ENCODE measurements at regions not wholly inside any gene's neighbourhood (a gene's known extent, or its start where the extent isn't known, plus 50 kb on each side); places are given as distances from the start of the nearest gene placed in this dataset.

- no peak for DNase-seq (ENCODE audit: low read depth)
Measured at GRCh38 chr14:49240383-49240782, 345.8 kb downstream of the RPS29 start.

DNA sequence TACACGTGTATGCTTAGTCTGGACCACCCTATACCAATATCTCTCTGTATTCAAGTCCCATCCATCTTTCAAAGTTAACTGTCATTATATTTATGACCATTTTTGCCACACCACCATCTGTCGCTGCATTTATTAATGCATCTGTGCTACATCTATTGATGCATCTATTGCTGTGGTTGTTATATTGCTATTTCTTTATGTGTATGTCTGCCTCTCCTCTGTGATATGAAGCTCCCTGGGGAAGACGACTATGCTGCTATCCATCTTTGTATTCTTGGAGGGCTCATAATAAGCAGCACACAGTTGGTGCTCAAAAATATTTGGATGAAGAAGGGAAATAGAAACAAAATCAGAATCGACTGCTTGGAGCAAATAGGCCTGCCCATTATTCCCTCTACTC is 357.6 kb downstream of the RPS29 start:
- no peak for DNase-seq (ENCODE audit: low read depth)

DNA sequence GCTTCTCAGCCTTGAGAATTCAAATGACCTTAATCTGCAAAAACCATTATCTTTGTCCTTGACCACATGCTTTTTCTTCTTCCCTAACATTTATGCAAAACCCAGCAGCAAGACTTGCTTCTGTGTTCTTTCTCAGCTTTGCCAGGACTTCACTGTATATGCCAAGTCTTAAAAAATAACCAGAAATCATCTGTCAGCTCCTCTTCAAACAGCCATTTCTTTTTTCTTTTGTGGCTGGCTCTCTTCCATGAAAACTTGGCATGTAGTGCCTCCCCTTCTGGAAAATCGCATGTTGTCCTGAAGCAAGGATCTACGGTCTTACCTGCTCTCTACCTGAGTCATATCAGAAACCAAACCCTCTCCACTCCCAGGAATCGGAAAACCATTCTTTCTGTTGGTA is 364.9 kb downstream of the RPS29 start:
- no peak for DNase-seq (ENCODE audit: low read depth)

- DNase-seq (ENCODE audit: low read depth), result no peak
Measured at GRCh38 chr14:49220492-49220891, 365.7 kb downstream of the RPS29 start.

- DNase-seq (ENCODE audit: low read depth), result no peak
Measured at GRCh38 chr14:49218436-49219092, 367.6 kb downstream of the RPS29 start.

- DNase-seq (ENCODE audit: low read depth), result no peak
Measured at GRCh38 chr14:49212721-49213120, 373.5 kb downstream of the RPS29 start.

- no peak for DNase-seq (ENCODE audit: low read depth)
Measured at GRCh38 chr14:49209416-49209815, 376.8 kb downstream of the RPS29 start.

- DNase-seq (ENCODE audit: low read depth), result no peak
Measured at GRCh38 chr14:49206828-49207227, 379.4 kb downstream of the RPS29 start.

DNA sequence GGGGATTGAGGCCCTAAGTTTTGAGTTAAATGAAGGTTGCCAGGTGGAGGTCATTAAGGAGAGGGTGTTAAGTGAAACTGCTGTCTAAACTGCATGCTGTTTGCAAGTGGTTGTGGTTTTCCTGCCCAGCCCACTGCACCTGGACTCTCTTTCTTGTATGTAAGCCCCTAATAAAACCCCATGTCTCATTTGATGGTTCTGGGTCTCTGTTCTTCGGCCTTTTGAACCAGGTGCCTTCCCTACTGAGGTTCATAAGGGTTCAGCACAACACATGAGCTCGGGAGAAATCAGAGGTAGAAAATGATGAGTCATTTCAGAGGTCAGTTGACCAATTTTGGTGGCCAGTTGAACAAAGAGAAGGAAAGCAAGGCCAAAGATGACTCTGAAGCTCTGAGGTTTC is 382.5 kb downstream of the RPS29 start:
- no peak for DNase-seq (ENCODE audit: low read depth)

DNA sequence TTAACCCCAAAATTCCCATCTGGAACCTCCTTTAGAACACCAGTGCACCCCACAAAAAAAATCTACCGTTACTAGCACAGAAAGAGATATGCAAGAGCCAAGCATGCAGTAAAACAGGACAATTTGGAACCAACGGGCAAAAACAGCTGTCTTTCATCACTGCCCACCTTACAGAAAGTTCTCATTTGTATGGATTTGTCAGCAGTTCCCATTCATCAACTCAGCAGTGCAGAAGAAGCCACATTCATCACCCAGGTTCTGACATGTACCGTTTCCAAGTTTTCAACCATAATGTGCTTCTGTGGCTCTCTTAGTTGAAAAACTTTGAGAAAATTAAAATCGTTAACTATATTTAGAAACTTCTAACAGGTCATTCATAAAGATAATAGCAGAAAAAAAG is 387.0 kb downstream of the RPS29 start:
- DNase-seq (ENCODE audit: low read depth), result no peak

GRCh38 chr14:49196327-49196726 is 389.9 kb downstream of the RPS29 start:
- no peak for DNase-seq (ENCODE audit: low read depth)

DNA sequence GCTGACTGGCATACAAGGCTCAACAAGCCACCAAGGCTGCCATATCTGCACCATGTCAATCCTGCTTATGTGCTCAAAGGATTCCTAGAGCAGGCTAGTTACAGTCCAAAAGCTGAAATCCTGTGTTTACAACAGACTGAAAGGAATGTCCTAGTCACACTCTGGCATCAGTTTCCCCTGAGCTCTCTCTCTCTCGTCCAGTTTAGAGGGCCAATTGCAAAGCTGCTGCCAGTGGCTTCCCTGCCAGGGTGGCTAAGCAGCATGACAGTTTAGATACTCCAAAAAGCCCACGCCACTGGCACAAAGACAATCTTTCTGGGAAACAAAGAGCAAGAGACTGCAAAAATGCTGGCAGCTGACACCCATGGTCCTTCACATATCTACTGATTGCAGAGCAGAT is 392.1 kb downstream of the RPS29 start:
- no peak for DNase-seq (ENCODE audit: low read depth)

- DNase-seq (ENCODE audit: low read depth), result no peak
Measured at GRCh38 chr14:49193332-49194065, 392.7 kb downstream of the RPS29 start.

DNA sequence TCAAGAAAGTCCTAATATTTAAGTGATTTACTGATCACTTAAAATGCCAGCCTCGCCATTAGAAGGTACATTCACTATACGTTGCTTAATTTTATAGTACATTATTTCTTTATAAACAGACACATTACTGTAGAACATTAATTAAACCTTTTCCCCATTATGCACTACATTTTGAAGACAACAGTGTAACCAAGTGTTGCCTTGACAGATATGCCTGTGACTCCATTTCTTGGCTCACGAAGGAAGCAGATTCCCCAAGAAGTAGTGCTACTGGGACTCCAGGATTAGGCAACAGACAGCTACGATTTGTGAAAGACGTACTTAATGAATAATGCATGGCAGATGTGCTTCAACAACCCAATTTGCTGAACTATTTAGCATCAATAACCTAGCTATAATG is 394.8 kb downstream of the RPS29 start:
- no peak for DNase-seq (ENCODE audit: low read depth)

DNA sequence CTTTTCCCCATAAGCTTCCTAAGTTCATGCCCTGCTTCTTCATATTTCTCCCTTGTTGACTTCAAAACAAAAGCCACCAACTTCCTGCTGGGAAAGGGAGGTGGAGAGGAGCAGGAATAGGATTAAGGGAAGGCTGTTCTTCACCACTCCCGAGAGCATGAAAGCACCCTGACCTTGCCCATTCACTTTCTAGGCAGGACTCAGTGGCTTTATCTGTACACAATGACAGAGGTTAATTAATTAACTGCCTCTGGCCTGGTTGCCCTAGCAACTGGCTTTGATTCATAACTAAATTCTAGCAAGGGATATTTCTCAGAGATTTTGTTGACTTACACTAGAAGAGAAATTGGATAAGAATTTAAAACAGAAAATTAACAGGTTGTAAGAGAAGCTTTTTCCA is 396.8 kb downstream of the RPS29 start:
- DNase-seq (ENCODE audit: low read depth), result no peak

GRCh38 chr14:49187799-49188198 is 398.4 kb downstream of the RPS29 start:
- no peak for DNase-seq (ENCODE audit: low read depth)

DNA sequence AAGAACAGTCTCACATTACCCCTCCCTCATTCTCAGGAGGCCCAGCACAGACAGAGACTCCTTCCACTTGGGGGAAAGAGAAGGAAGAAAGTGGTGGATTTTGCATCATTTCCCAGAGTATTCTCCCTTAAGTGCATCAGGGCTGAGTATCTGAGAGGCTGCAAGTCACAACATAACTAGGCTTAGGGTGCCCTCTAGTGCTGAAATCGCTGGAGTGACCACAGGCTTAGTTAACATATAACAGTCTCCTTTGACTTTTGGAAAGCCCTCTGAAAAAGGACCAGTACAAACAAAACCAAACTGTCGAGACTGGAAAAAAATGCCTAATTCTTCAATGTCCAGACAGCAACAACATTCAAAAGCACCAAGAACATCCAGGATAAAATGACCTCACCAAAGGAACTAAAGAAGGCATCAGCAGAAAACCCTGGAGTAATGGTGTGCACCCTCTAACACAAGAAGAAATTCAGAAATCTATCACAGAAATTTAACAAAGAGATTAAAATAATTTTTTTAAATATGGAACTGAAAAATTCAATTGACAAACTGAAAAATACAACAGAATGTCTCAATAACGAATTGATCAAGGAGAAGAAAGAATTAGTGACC is 412.3 kb downstream of the RPS29 start:
- no peak for DNase-seq (ENCODE audit: low read depth)

DNA sequence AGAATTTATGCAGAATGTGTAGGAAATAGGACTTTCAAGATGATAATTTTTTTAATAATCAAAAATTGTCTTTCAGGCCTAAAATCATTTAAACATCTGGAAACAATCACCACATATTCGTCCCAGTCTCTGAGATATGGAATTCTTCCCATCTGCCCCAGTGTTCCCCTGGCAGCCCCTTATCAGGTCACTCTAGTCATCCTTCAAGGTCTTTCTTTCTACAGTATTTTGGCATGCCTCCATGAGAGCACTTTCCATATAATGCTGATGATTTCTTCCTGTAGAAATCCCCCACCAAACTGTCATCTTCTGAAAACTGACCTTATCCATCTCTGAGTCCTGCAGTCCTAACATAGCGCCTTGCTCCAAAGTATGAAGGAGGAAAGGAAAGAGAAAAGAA is 422.1 kb downstream of the RPS29 start:
- DNase-seq (ENCODE audit: low read depth), result no peak

- no peak for DNase-seq (ENCODE audit: low read depth)
Measured at GRCh38 chr14:49160983-49161382, 425.2 kb downstream of the RPS29 start.

- no peak for DNase-seq (ENCODE audit: low read depth)
Measured at GRCh38 chr14:49159081-49159480, 427.1 kb downstream of the RPS29 start.

DNA sequence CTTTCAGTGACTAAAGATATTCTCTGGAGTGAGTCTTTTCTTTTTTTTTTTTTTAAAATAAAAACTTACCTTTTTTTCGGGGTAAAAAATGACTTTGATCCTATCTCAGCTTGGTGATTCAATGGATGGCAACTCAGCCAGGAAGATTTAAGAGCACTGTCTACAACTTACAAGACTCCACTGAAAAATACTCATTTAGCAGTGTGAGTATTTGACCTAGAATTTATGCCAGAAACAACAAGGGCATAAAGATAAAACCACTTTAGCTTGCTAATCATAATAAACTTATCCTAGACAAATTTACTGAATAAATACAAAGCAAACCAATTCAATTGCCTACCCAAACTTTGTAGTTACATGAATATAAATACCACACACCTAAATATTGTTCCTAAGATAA is 446.6 kb downstream of the RPS29 start:
- no peak for DNase-seq (ENCODE audit: low read depth)

DNA sequence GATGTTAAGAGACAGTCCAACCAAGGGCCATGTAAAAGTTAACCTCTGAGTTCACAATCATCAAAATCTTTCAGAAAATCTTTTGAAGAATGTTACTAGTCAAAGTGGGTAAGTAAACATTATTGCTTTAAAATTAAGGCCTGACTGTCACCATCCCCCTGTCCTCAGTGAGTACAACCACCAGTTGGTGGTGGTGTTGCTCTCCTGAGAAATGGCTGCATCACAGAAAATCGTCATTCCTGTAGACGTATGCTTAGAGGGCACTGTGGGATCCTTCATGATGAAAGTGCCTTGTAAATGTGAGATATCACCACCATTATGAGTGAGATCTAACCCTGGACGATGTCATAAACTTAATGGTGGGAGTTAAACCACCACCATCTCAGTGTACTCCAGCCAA is 451.2 kb downstream of the RPS29 start:
- DNase-seq (ENCODE audit: low read depth), result no peak

DNA sequence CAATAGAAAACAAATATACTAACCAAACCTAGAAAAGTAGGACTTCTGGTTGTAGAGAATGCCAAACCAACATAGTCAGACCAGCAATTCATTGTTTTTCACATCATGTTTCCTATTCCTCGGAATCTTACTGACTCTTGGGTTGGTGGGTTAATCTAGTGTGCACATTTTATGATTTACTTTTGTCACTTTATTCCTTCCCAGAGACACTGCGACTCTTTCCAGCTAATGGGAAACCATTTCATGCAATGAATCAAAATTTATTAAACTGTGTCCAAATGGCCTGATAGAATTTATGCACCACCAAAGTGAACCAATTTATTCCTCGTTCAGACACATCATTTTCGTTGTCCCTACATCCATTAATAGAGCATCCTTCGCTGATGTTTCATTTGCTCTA is 464.9 kb downstream of the RPS29 start:
- no peak for DNase-seq (ENCODE audit: low read depth)
